ENCODE measurements at regions not wholly inside any gene's neighbourhood (a gene's known extent, or its start where the extent isn't known, plus 50 kb on each side); places are given as distances from the start of the nearest gene placed in this dataset.

GRCh38 chr9:24351973-24352372 is 193.7 kb downstream of the IZUMO3 start:
- TF ChIP-seq EZH2phosphoT487 (IDR thresholded peaks at IDR 0.05; ENCODE audit: insufficient read depth, low read depth) (no peak), EZH2 (IDR thresholded peaks at IDR 0.05; ENCODE audit: insufficient read depth, poor library complexity, severe bottlenecking) (no peak)
